Spinal cord (tissue), 9 donors: ENCODE measurements at regions not wholly inside any gene's neighbourhood (a gene's known extent, or its start where the extent isn't known, plus 50 kb on each side); places are given as distances from the start of the nearest gene placed in this dataset.

Source experiments
- DNase-seq, 6 donors: peaks; one replicate each; pipeline versions ENCODE4 v3.0.0 to v3.0.0-alpha.2; 2013 to 2015; ENCODE audit warnings: low spot score in 6 of 6, low read depth in 4 of 6
- H3K27ac ChIP-seq: one replicate; pipeline ENCODE4 v1.5.1; 2013; ENCODE audit warnings: low read depth, low read length, control low read depth
- H3K27me3 ChIP-seq: one replicate; pipeline ENCODE4 v1.6.1; 2013; ENCODE audit warnings: low read length; ENCODE audit not compliant: control insufficient read depth, insufficient read depth
- H3K36me3 ChIP-seq: one replicate; pipeline ENCODE4 v1.6.1; 2013; ENCODE audit warnings: low read length; ENCODE audit not compliant: control insufficient read depth, insufficient read depth
- H3K4me1 ChIP-seq: one replicate; pipeline ENCODE4 v1.6.1; 2013; ENCODE audit warnings: low read length; ENCODE audit not compliant: control insufficient read depth, insufficient read depth
- H3K4me3 ChIP-seq: one replicate; pipeline ENCODE4 v1.5.1; 2013; ENCODE audit warnings: low read depth, low read length, control low read depth
- H3K9me3 ChIP-seq: one replicate; pipeline ENCODE4 v1.6.1; 2013; ENCODE audit warnings: low read length; ENCODE audit not compliant: control insufficient read depth, insufficient read depth
- WGBS: methylation state at CpG from one replicate; pipeline ENCODE4 v1.1.5; 2013; ENCODE audit warnings: missing lambda C conversion rate; ENCODE audit not compliant: insufficient coverage; 5-methylcytosine and 5-hydroxymethylcytosine counted together
- donor health status: healthy.

DNA sequence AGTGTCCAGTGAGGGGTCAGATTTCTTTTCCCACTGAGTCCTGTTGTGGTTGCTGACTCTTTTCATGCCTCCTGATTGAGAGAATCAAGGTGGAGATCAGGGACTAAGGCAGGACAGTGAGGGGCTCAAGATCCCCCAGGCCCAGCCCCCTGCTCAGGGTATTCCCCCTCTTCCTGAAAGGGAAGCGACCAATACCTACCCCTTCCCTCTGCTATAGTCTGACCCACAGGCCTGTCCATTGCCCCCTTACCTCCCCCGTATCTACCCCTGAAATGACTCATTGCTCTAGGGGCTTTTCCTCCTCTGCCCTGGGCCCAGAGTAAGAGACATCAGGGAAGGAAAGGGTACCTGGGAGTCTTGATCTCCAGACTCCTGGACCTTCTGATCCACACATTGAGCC, 1320.5 kb downstream of the UQCRFS1 start:
- H3K36me3 ChIP-seq, result no peaks in the 10 kb centered on the region
- no peaks in the 10 kb centered on the region for H3K4me1 ChIP-seq
- no peak for DNase-seq
- H3K27me3 ChIP-seq, result no peaks in the 10 kb centered on the region
- no peak overlapping the region for H3K4me3 ChIP-seq
- no peak overlapping the region for H3K27ac ChIP-seq
- WGBS, result no CpG with 5 or more reads among the region's 2 CpGs
- H3K9me3 ChIP-seq, result no peaks in the 10 kb centered on the region

DNA sequence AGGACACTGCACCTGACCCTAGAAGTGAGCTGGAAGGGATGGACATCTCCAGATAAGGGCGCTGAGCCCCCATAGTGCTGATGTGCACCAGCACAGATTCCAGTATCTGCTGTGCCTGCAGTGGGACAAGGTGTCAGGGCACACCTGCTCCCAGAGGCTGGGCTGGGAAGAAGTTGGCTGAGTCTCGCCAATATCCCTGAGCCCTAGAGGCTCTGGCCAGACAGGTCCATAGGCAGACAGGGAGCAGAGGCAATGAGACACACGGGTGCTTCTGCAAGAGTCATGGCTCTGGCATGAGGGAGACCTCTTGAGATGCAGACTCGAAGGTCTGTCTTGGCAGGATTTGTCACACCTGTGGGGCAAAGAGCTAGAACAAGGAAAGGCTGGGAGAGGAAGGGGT, 1321.5 kb downstream of the UQCRFS1 start:
- H3K27me3 ChIP-seq, result no peaks in the 10 kb centered on the region
- no peak overlapping the region for H3K27ac ChIP-seq
- no peaks in the 10 kb centered on the region for H3K4me1 ChIP-seq
- no peak overlapping the region for H3K4me3 ChIP-seq
- peaks cover 5% of the 10 kb centered on the region for H3K9me3 ChIP-seq
- H3K36me3 ChIP-seq, result no peaks in the 10 kb centered on the region
- 41% methylated on average over 4 of the region's 4 CpGs for WGBS
- no peak for DNase-seq

DNA sequence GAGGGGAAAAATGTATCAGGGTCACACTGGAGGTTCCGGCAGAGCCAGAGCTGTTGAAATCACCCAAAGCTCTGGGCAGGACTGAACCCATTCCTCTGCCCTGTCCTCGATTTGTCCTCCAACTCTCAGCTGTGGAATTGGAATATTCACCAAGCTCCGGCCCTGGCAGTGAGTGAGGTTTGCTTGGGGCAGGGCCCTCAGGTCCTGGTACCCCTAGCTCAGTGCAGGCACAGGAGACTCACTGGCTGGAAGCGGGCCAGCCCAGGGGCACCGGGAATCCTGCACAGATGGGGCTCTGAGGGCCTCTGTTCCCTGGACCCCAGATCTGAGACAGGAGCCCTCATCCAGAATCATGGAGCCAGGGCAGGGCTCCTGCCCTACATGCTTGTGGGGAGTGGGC, 1322.3 kb downstream of the UQCRFS1 start:
- Histone ChIP-seq H3K4me3 (no peak overlapping the region), H3K27ac (no peak overlapping the region), H3K36me3 (no peaks in the 10 kb centered on the region), H3K4me1 (no peaks in the 10 kb centered on the region), H3K27me3 (no peaks in the 10 kb centered on the region), H3K9me3 (peaks cover 5% of the 10 kb centered on the region)
- 58% methylated on average over 4 of the region's 5 CpGs for WGBS
- DNase-seq, result no peak

DNA sequence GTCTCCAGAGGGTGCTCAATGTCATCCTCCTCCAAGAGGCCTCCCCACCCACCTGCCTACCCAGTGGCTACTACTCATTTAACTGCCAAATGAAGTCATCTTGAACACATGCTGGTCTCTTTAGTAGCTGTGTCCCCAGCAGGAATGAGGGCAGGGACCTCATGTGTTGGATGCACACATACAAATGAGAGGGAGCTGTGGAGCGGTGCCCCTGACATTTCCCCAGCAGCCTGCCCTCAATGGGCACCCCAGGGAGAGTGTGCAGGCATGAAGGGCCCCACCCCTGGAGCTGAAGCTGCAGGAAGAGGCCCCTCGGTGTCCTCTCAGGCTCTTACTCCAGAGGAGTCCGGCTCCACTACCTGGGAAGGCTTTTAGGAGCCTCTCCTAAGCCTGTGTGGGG, 1322.7 kb downstream of the UQCRFS1 start:
- no peak overlapping the region for H3K27ac ChIP-seq
- 76% methylated on average over 3 of the region's 3 CpGs for WGBS
- H3K27me3 ChIP-seq, result no peaks in the 10 kb centered on the region
- H3K9me3 ChIP-seq, result peaks cover 5% of the 10 kb centered on the region
- DNase-seq, result no peak
- no peaks in the 10 kb centered on the region for H3K36me3 ChIP-seq
- no peaks in the 10 kb centered on the region for H3K4me1 ChIP-seq
- H3K4me3 ChIP-seq, result no peak overlapping the region

DNA sequence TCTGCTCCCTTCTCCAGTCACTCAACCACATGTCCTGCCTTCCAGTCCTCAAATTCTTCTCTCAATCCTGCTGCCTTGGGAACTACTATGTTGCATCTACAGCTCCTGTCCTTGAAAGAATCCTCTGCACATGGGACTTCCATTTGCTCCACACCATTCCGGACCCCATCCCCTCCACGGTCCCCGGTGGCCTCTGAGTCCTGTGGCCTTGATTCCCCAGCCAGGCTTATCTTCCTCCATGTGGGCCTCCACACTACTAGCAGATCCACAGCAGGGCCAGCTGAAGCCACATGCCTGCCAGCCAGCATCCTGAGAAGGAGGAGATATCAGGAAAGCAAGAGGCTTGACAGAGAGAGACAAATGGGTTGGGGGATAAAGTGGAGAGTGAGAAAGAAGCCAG, 1323.8 kb downstream of the UQCRFS1 start:
- no peak for DNase-seq
- WGBS, result 90% methylated on average over 3 of the region's 3 CpGs
- no peaks in the 10 kb centered on the region for H3K27me3 ChIP-seq
- H3K4me3 ChIP-seq, result no peak overlapping the region
- H3K9me3 ChIP-seq, result peaks cover 5% of the 10 kb centered on the region
- no peak overlapping the region for H3K27ac ChIP-seq
- no peaks in the 10 kb centered on the region for H3K36me3 ChIP-seq
- H3K4me1 ChIP-seq, result no peaks in the 10 kb centered on the region

DNA sequence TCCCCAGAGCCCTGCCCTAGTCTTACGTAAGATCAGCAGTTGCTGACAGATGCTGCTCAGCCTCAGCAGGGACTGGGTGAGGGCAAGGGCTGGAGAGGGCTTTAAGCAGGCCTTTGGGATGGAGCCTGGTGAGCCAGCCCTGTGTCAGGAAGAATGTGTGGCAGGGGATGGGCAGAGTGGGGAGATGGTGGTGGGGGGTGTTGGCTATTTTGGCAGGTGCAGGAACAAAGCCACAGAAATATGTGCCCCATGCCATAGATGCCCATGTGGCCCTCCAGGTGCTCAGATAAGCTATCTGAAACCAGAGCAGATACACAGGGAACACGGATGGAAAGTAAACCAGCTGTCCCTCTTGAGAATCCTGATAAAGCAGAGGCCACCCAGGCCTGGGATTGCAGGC, 1325.0 kb downstream of the UQCRFS1 start:
- Histone ChIP-seq H3K27ac (no peak overlapping the region), H3K4me1 (no peaks in the 10 kb centered on the region), H3K9me3 (peaks cover 5% of the 10 kb centered on the region), H3K27me3 (no peaks in the 10 kb centered on the region), H3K36me3 (no peaks in the 10 kb centered on the region), H3K4me3 (no peak overlapping the region)
- WGBS, result 43% methylated on average over 2 of the region's 2 CpGs
- DNase-seq, result no peak

DNA sequence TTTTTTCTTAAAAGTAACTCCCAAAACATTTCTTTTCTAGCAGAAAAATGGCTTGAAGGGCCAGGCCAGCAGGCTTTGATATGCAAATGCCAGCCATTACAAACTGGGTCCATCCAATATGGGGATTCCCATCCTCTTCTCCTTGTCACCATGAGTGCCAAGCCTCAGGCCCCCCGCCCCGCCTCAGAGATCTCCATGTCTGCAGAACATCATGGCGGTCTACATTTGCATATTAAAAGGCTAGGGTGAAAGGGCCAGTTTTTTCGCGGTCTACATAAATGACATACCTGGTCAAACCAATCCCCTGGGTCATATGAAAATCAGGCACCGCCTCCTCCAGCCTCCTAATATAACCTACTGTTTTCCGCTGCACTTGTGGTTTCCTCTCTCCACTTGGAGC, 1327.6 kb downstream of the UQCRFS1 start:
- Histone ChIP-seq H3K4me3 (no peak overlapping the region), H3K36me3 (no peaks in the 10 kb centered on the region), H3K9me3 (peaks cover 5% of the 10 kb centered on the region), H3K4me1 (no peaks in the 10 kb centered on the region), H3K27ac (no peak overlapping the region), H3K27me3 (no peaks in the 10 kb centered on the region)
- 96% methylated on average over 4 of the region's 7 CpGs for WGBS
- no peak for DNase-seq

DNA sequence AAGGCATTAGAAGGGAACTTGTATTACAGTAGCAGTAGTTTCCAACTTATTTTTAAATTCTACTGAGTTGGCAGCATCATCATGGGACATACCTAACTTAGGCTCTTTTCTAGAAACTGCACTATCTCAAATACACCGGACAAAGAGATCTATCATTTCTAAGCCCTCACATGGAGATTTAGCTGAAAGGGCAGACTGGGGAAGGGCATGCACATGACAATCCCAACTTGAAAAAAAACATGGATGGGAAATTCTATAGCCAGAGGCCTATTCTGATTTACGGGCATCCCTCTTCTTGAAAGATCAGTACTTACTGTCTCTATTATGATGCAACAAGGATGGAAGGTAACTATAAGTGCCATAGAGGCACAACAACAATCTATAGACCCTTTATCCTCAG, 1328.6 kb downstream of the UQCRFS1 start:
- Histone ChIP-seq H3K9me3 (peaks cover 5% of the 10 kb centered on the region), H3K4me3 (no peak overlapping the region), H3K36me3 (no peaks in the 10 kb centered on the region), H3K4me1 (no peaks in the 10 kb centered on the region), H3K27ac (no peak overlapping the region), H3K27me3 (no peaks in the 10 kb centered on the region)
- WGBS, result no CpG with 5 or more reads among the region's 2 CpGs
- no peak for DNase-seq

DNA sequence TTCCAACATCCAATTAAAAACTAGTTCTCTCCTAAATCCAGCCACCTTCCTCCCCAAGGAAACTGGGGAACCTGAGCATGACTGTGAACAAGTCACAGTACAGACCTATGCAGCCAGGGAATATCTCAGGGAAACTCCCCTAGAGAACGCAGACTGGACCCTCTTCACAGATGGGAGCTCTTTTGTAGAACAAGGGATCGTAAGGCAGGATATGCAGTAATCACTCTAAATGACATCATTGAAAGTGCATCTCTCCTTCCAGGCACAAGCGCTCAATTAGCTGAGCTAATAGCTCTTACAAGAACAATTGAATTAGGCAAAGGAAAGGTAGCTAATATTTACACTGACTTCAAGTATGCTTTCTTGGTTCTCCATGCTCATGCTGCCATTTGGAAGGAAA, 1331.7 kb downstream of the UQCRFS1 start:
- H3K27me3 ChIP-seq, result no peaks in the 10 kb centered on the region
- H3K4me3 ChIP-seq, result no peak overlapping the region
- no CpG with 5 or more reads among the region's 3 CpGs for WGBS
- DNase-seq, result no peak
- H3K4me1 ChIP-seq, result no peaks in the 10 kb centered on the region
- no peak overlapping the region for H3K27ac ChIP-seq
- no peaks in the 10 kb centered on the region for H3K36me3 ChIP-seq
- H3K9me3 ChIP-seq, result no peaks in the 10 kb centered on the region

DNA sequence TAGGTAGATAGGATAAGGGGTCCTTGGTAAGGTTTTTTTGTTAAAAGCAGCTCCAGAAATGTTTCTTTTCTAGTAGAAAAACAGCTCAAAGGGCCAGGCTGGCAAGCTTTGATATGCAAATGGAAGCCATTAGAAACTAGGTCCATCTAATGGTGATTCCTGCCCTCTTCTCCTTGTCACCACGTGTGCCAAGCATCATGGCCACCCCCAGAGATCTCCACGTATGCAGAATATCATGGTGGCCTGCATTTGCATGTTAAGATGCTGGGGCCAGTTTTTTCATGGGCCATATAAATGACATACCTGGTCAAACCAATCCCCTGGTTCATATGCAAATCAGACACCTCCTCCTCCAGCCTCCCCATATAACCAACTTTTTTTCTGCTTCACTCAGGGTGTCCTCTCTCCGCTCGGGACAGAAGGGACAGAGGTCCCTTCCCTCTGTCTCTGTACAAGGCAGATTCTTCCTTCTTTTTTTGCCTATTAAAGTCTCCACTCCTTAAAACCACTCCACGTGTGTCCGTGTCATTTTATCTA, 1335.9 kb downstream of the UQCRFS1 start:
- WGBS, result 61% methylated on average over 4 of the region's 6 CpGs
- no peak overlapping the region for H3K27ac ChIP-seq
- H3K4me1 ChIP-seq, result no peaks in the 10 kb centered on the region
- no peaks in the 10 kb centered on the region for H3K27me3 ChIP-seq
- no peak overlapping the region for H3K4me3 ChIP-seq
- H3K36me3 ChIP-seq, result no peaks in the 10 kb centered on the region
- DNase-seq, result no peak
- no peaks in the 10 kb centered on the region for H3K9me3 ChIP-seq
